Panc1 (cell line): ENCODE measurements at regions not wholly inside any gene's neighbourhood (a gene's known extent, or its start where the extent isn't known, plus 50 kb on each side); places are given as distances from the start of the nearest gene placed in this dataset.

Experiments
- CTCF ChIP-seq: fragments of 450-650 bp; IDR thresholded peaks from 2 replicates; pipeline ENCODE4 v1.5.1; 2017; ENCODE audit warnings: mild to moderate bottlenecking
- POLR2AphosphoS5 ChIP-seq: IDR thresholded peaks from 2 replicates; pipeline ENCODE4 v1.6.1; 2012; ENCODE audit warnings: mild to moderate bottlenecking, low read depth, low read length, moderate library complexity
- REST ChIP-seq, 2 experiments: IDR thresholded peaks; 2 replicates each; pipeline ENCODE4 v1.6.1; 2011 to 2012; ENCODE audit warnings: low read depth in 2 of 2, control low read depth in 1 of 2, low read length in 1 of 2, mild to moderate bottlenecking in 1 of 2, moderate library complexity in 1 of 2; ENCODE audit not compliant: insufficient read depth in 1 of 2
- SIN3A ChIP-seq: IDR thresholded peaks from 2 replicates; pipeline ENCODE4 v1.6.1; 2012; ENCODE audit warnings: low read depth, mild to moderate bottlenecking, low read length, moderate library complexity, borderline replicate concordance; ENCODE audit not compliant: insufficient read depth
- TCF7L2 ChIP-seq: IDR thresholded peaks from 2 replicates; pipeline ENCODE4 v1.6.1; 2011; ENCODE audit warnings: mild to moderate bottlenecking, low read depth, low read length, inconsistent platforms

GRCh38 chr6:126608681-126609080, 268.8 kb downstream of the CENPW start:
- TF ChIP-seq POLR2AphosphoS5 (no peak), CTCF (no peak), REST (IDR thresholded peaks at IDR 0.05; ENCODE audit: insufficient read depth in 1 of 2, low read depth in 2 of 2, low read length in 1 of 2) (no peak), SIN3A (no peak), TCF7L2 (no peak)
